ENCODE measurements at regions not wholly inside any gene's neighbourhood (a gene's known extent, or its start where the extent isn't known, plus 50 kb on each side); places are given as distances from the start of the nearest gene placed in this dataset.

- H3K4me3 ChIP-seq: no peak overlapping the region
- ChIA-PET POLR2A (ENCODE audit: unreplicated experiment) (interaction anchor here (0.6 kb wide), 1 partner anchor 107 kb away, joined by 5 read pairs; no protein-coding TSS in a partner anchor), CTCF (interaction anchor here (0.9 kb wide), 1 partner anchor 802 kb away, joined by 4 read pairs; the partner anchor contains the start of gene POLR3G)
- peaks cover 30% of the 10 kb centered on the region for H3K4me1 ChIP-seq (replicated peaks; ENCODE audit: insufficient read depth)
- no peaks in the 10 kb centered on the region for H3K9me3 ChIP-seq (ENCODE audit: insufficient read depth, low read depth)
- no peak overlapping the region for H3K27ac ChIP-seq
- no peaks in the 10 kb centered on the region for H3K79me2 ChIP-seq (ENCODE audit: low read depth)
- no peaks in the 10 kb centered on the region for H3K27me3 ChIP-seq (ENCODE audit: insufficient read depth, low read depth)
- intact Hi-C loops (cut with micrococcal nuclease; ENCODE audit: unreplicated experiment): loop anchor here (5.0 kb wide), 1 partner anchor 50 kb away; no protein-coding TSS in a partner anchor
- no TSS peak for BruUV-seq (replicated peaks)
- H3K4me2 ChIP-seq: no peak overlapping the region
- H4K20me1 ChIP-seq (ENCODE audit: insufficient read depth): no peaks in the 10 kb centered on the region
- no peaks in the 10 kb centered on the region for H3K36me3 ChIP-seq (ENCODE audit: low read depth)
- TF ChIP-seq EZH2 (IDR thresholded peaks at IDR 0.05; ENCODE audit: low read depth) (no peak), CTCF (conservative IDR thresholded peaks at IDR 0.05) (no peak)
- DNase-seq: no peak
- peaks cover 28% of the 10 kb centered on the region for H3F3A ChIP-seq (ENCODE audit: insufficient read depth, low read depth)
- no peak overlapping the region for H2AFZ ChIP-seq
- 0 out of 2 replicates have a peak, but pooled peaks cover 3% of the 10 kb centered on the region for H3K9me2 ChIP-seq (ENCODE audit: insufficient read depth)
These were observed 106.0 kb downstream of the ARRDC3 start for GRCh38 chr5:91277093-91277626.

- ChIA-PET POLR2A (ENCODE audit: unreplicated experiment) (no interaction called here), CTCF (no interaction called here)
- Histone ChIP-seq H3K9me3 (ENCODE audit: insufficient read depth, low read depth) (no peaks in the 10 kb centered on the region), H3F3A (ENCODE audit: insufficient read depth, low read depth) (peaks cover 7% of the 10 kb centered on the region; the same call in 1 of the 2 replicates), H3K27ac (no peak overlapping the region), H4K20me1 (ENCODE audit: insufficient read depth) (no peaks in the 10 kb centered on the region), H3K36me3 (ENCODE audit: low read depth) (no peaks in the 10 kb centered on the region), H3K9me2 (ENCODE audit: insufficient read depth) (0 out of 2 replicates have a peak, but pooled peaks cover 3% of the 10 kb centered on the region), H3K4me1 (replicated peaks; ENCODE audit: insufficient read depth) (peaks cover 7% of the 10 kb centered on the region), H3K79me2 (ENCODE audit: low read depth) (no peaks in the 10 kb centered on the region), H3K4me3 (no peak overlapping the region), H3K4me2 (no peak overlapping the region), H2AFZ (no peak overlapping the region), H3K27me3 (ENCODE audit: insufficient read depth, low read depth) (no peaks in the 10 kb centered on the region)
- intact Hi-C loops (cut with micrococcal nuclease; ENCODE audit: unreplicated experiment): no loop called here
- TF ChIP-seq EZH2 (IDR thresholded peaks at IDR 0.05; ENCODE audit: low read depth): no peak
- no peak for TF ChIP-seq CTCF (conservative IDR thresholded peaks at IDR 0.05)
- no TSS peak for BruUV-seq (replicated peaks)
- no peak for DNase-seq
These were observed 110.3 kb downstream of the ARRDC3 start for GRCh38 chr5:91272858-91273257.

- Histone ChIP-seq H3K9me3 (ENCODE audit: insufficient read depth, low read depth) (no peaks in the 10 kb centered on the region), H3K36me3 (ENCODE audit: low read depth) (no peaks in the 10 kb centered on the region), H3K9me2 (ENCODE audit: insufficient read depth) (0 out of 2 replicates have a peak, but pooled peaks cover 3% of the 10 kb centered on the region), H3K4me3 (no peak overlapping the region), H3K79me2 (ENCODE audit: low read depth) (no peaks in the 10 kb centered on the region), H3K27ac (no peak overlapping the region), H3K27me3 (ENCODE audit: insufficient read depth, low read depth) (no peaks in the 10 kb centered on the region), H2AFZ (no peak overlapping the region), H3K4me2 (no peak overlapping the region), H4K20me1 (ENCODE audit: insufficient read depth) (no peaks in the 10 kb centered on the region), H3F3A (ENCODE audit: insufficient read depth, low read depth) (peaks cover 7% of the 10 kb centered on the region; the same call in 1 of the 2 replicates), H3K4me1 (replicated peaks; ENCODE audit: insufficient read depth) (peaks cover 2% of the 10 kb centered on the region; the same call in 1 of the 2 replicates)
- no TSS peak for BruUV-seq (replicated peaks)
- ChIA-PET CTCF (no interaction called here), POLR2A (ENCODE audit: unreplicated experiment) (no interaction called here)
- no peak for DNase-seq
- intact Hi-C loops (cut with micrococcal nuclease; ENCODE audit: unreplicated experiment): no loop called here
- no peak for TF ChIP-seq CTCF (conservative IDR thresholded peaks at IDR 0.05)
- no peak for TF ChIP-seq EZH2 (IDR thresholded peaks at IDR 0.05; ENCODE audit: low read depth)
These were observed 111.1 kb downstream of the ARRDC3 start for GRCh38 chr5:91271999-91272398.
